Muscle layer of colon (tissue), 2 donors: ENCODE measurements at regions not wholly inside any gene's neighbourhood (a gene's known extent, or its start where the extent isn't known, plus 50 kb on each side); places are given as distances from the start of the nearest gene placed in this dataset.
"Not testable (repeated sequence)": the region's sequence is repeated elsewhere in the genome, so short reads cannot be mapped to it uniquely, and the experiment has no call there.

ENCODE experiments used
- H3K27ac ChIP-seq: one replicate; pipeline ENCODE4 v1.7.0; 2013; ENCODE audit warnings: low read depth, mild to moderate bottlenecking, low read length, moderate library complexity
- H3K27me3 ChIP-seq, 2 donors: one replicate each; pipeline ENCODE4 v1.7.0; 2013; ENCODE audit warnings: low read length in 2 of 2, mild to moderate bottlenecking in 2 of 2; ENCODE audit not compliant: insufficient read depth in 2 of 2, control insufficient read depth in 1 of 2
- H3K36me3 ChIP-seq: one replicate; pipeline ENCODE4 v1.7.0; 2013; ENCODE audit warnings: mild to moderate bottlenecking, low read length; ENCODE audit not compliant: insufficient read depth
- H3K4me1 ChIP-seq: one replicate; pipeline ENCODE4 v1.7.0; 2013; ENCODE audit warnings: mild to moderate bottlenecking, low read length; ENCODE audit not compliant: insufficient read depth
- H3K4me3 ChIP-seq, 2 donors: one replicate each; pipeline ENCODE4 v1.7.0; 2013; ENCODE audit warnings: low read length in 2 of 2, low read depth in 1 of 2, mild to moderate bottlenecking in 1 of 2, moderate library complexity in 1 of 2
- H3K9ac ChIP-seq: one replicate; pipeline ENCODE4 v1.7.0; 2013; ENCODE audit warnings: low read length
- H3K9me3 ChIP-seq: one replicate; pipeline ENCODE4 v1.7.0; 2013; ENCODE audit warnings: mild to moderate bottlenecking, low read length
- donor health status: abdominal sarcoma.
- donor health status: Adenocarcinoma of cecum.

GRCh38 chr4:82301390-82301789 lies 72.4 kb downstream of the HNRNPD start:
- not testable (repeated sequence) for H3K9ac ChIP-seq, H3K4me1 ChIP-seq, H3K27ac ChIP-seq, H3K9me3 ChIP-seq, H3K36me3 ChIP-seq, H3K4me3 ChIP-seq, H3K27me3 ChIP-seq

GRCh38 chr4:82293304-82293703 lies 80.5 kb downstream of the HNRNPD start:
- Histone ChIP-seq H3K4me3 (no peak overlapping the region), H3K9me3 (no peaks in the 10 kb centered on the region), H3K27ac (no peak overlapping the region), H3K27me3 (no peaks in the 10 kb centered on the region), H3K9ac (no peak overlapping the region), H3K4me1 (no peaks in the 10 kb centered on the region), H3K36me3 (no peaks in the 10 kb centered on the region)

- no peak overlapping the region for H3K4me3 ChIP-seq
- H3K27ac ChIP-seq, result no peak overlapping the region
- no peaks in the 10 kb centered on the region for H3K36me3 ChIP-seq
- H3K9ac ChIP-seq, result no peak overlapping the region
- H3K4me1 ChIP-seq, result peaks cover 6% of the 10 kb centered on the region
- no peaks in the 10 kb centered on the region for H3K27me3 ChIP-seq
- H3K9me3 ChIP-seq, result no peaks in the 10 kb centered on the region
Measured at GRCh38 chr4:82287720-82288119, 86.1 kb downstream of the HNRNPD start.

GRCh38 chr4:82284858-82285805 lies 88.7 kb downstream of the HNRNPD start:
- Histone ChIP-seq H3K27me3 (no peaks in the 10 kb centered on the region), H3K9me3 (no peaks in the 10 kb centered on the region), H3K4me3 (peak overlapping the region; percentile 21 to 63), H3K27ac (peak overlapping the region; percentile 79), H3K36me3 (no peaks in the 10 kb centered on the region), H3K9ac (no peak overlapping the region), H3K4me1 (peaks cover 6% of the 10 kb centered on the region)

GRCh38 chr4:82284475-82284857 lies 89.3 kb downstream of the HNRNPD start:
- Histone ChIP-seq H3K27ac (peak overlapping the region; percentile 79), H3K9me3 (no peaks in the 10 kb centered on the region), H3K36me3 (no peaks in the 10 kb centered on the region), H3K4me1 (peaks cover 6% of the 10 kb centered on the region), H3K4me3 (peak overlapping the region; percentile 21 to 63), H3K27me3 (no peaks in the 10 kb centered on the region), H3K9ac (no peak overlapping the region)

- Histone ChIP-seq H3K4me1 (peaks cover 6% of the 10 kb centered on the region), H3K9ac (no peak overlapping the region), H3K27ac (no peak overlapping the region), H3K36me3 (no peaks in the 10 kb centered on the region), H3K9me3 (no peaks in the 10 kb centered on the region), H3K4me3 (no peak overlapping the region), H3K27me3 (no peaks in the 10 kb centered on the region)
Measured at GRCh38 chr4:82282875-82283274, 90.9 kb downstream of the HNRNPD start.

GRCh38 chr4:82279550-82279949 lies 94.2 kb downstream of the HNRNPD start:
- H3K27ac ChIP-seq, H3K36me3 ChIP-seq, H3K4me3 ChIP-seq, H3K9ac ChIP-seq, H3K9me3 ChIP-seq, H3K4me1 ChIP-seq, H3K27me3 ChIP-seq: not testable (repeated sequence)

GRCh38 chr4:82276332-82276640 lies 97.5 kb downstream of the HNRNPD start:
- Histone ChIP-seq H3K27ac (no peak overlapping the region), H3K27me3 (no peaks in the 10 kb centered on the region), H3K4me3 (no peak overlapping the region), H3K9ac (no peak overlapping the region), H3K4me1 (no peaks in the 10 kb centered on the region), H3K36me3 (no peaks in the 10 kb centered on the region), H3K9me3 (no peaks in the 10 kb centered on the region)

- Histone ChIP-seq H3K4me1 (no peaks in the 10 kb centered on the region), H3K27ac (no peak overlapping the region), H3K36me3 (no peaks in the 10 kb centered on the region), H3K27me3 (no peaks in the 10 kb centered on the region), H3K4me3 (no peak overlapping the region), H3K9ac (no peak overlapping the region), H3K9me3 (no peaks in the 10 kb centered on the region)
Measured at GRCh38 chr4:82275431-82276331, 98.1 kb downstream of the HNRNPD start.

GRCh38 chr4:82274700-82275099 lies 99.1 kb downstream of the HNRNPD start:
- H3K27me3 ChIP-seq, H3K9me3 ChIP-seq, H3K27ac ChIP-seq, H3K36me3 ChIP-seq, H3K9ac ChIP-seq, H3K4me3 ChIP-seq, H3K4me1 ChIP-seq: not testable (repeated sequence)

GRCh38 chr4:82272523-82272922 lies 101.3 kb downstream of the HNRNPD start:
- not testable (repeated sequence) for H3K9ac ChIP-seq, H3K4me3 ChIP-seq, H3K4me1 ChIP-seq, H3K9me3 ChIP-seq, H3K27ac ChIP-seq, H3K36me3 ChIP-seq, H3K27me3 ChIP-seq
